Fibroblast of lung (primary cell): ENCODE measurements at regions not wholly inside any gene's neighbourhood (a gene's known extent, or its start where the extent isn't known, plus 50 kb on each side); places are given as distances from the start of the nearest gene placed in this dataset.
A peak's percentile ranks its signal among the peaks of the same experiment; 100 is the strongest.

Source experiments
- DNase-seq, 2 donors: peaks; one replicate each; pipeline versions ENCODE4 v3.0.0 to v3.0.0-alpha.2; 2010; ENCODE audit warnings: low read depth in 2 of 2
- H2AFZ ChIP-seq: 2 replicates; pipeline ENCODE4 v1.5.1; 2012; ENCODE audit warnings: low read length, control low read depth, inconsistent platforms
- H3K27ac ChIP-seq: 2 replicates; pipeline ENCODE4 v1.5.1; 2011; ENCODE audit warnings: low read length, control low read depth; ENCODE audit not compliant: insufficient read depth
- H3K27me3 ChIP-seq: 2 replicates; pipeline ENCODE4 v1.5.1; 2011; ENCODE audit warnings: mild to moderate bottlenecking, low read length; ENCODE audit not compliant: control insufficient read depth, insufficient read depth
- H3K36me3 ChIP-seq: 2 replicates; pipeline ENCODE4 v1.5.1; 2011; ENCODE audit warnings: low read length; ENCODE audit not compliant: control insufficient read depth, insufficient read depth
- H3K4me1 ChIP-seq: 2 replicates; pipeline ENCODE4 v1.5.1; 2011; ENCODE audit warnings: low read length; ENCODE audit not compliant: control insufficient read depth, insufficient read depth; ENCODE audit errors: extremely low read depth
- H3K4me2 ChIP-seq: 2 replicates; pipeline ENCODE4 v1.5.1; 2011; ENCODE audit warnings: low read length, control low read depth; ENCODE audit not compliant: insufficient read depth; ENCODE audit errors: extremely low read depth
- H3K4me3 ChIP-seq, 4 experiments: fragments of 200-600 bp in 1 of 4; sonication (generic) in 1 of 4; replicated peaks in 1 of 4; 2 replicates each; pipeline ENCODE4 v1.5.1; 2011 to 2016; ENCODE audit warnings: low read length in 4 of 4, low read depth in 3 of 4, mild to moderate bottlenecking in 3 of 4, control low read depth in 2 of 4, inconsistent platforms in 1 of 4, mixed read lengths in 1 of 4; ENCODE audit not compliant: insufficient read depth in 1 of 4; ENCODE audit errors: control extremely low read depth in 1 of 4
- H3K79me2 ChIP-seq: 2 replicates; pipeline ENCODE4 v1.5.1; 2012; ENCODE audit warnings: mild to moderate bottlenecking, low read length, inconsistent platforms; ENCODE audit not compliant: control insufficient read depth, insufficient read depth
- H3K9ac ChIP-seq: 2 replicates; pipeline ENCODE4 v1.5.1; 2011; ENCODE audit warnings: mild to moderate bottlenecking, low read length, control low read depth; ENCODE audit not compliant: insufficient read depth
- H3K9me3 ChIP-seq: 2 replicates; pipeline ENCODE4 v1.5.1; 2012; ENCODE audit warnings: low read depth, low read length; ENCODE audit not compliant: control insufficient read depth, insufficient read depth
- H4K20me1 ChIP-seq: 2 replicates; pipeline ENCODE4 v1.5.1; 2011; ENCODE audit warnings: low read length; ENCODE audit not compliant: control insufficient read depth, insufficient read depth; ENCODE audit errors: extremely low read depth
- CTCF ChIP-seq, 2 donors: IDR thresholded peaks in 1 of 2; conservative IDR thresholded peaks in 1 of 2; 1 replicate in 1 of 2; 2 replicates in 1 of 2; pipeline ENCODE4 v1.5.1; 2011 to 2012; ENCODE audit warnings: low read length in 2 of 2, control low read depth in 1 of 2, inconsistent platforms in 1 of 2, low read depth in 1 of 2, mild to moderate bottlenecking in 1 of 2
- EZH2 ChIP-seq: IDR thresholded peaks from 2 replicates; pipeline ENCODE4 v1.5.1; 2012; ENCODE audit warnings: low read length, control low read depth, mild to moderate bottlenecking; ENCODE audit errors: missing control alignments

- Histone ChIP-seq H3K4me2 (no peak overlapping the region), H4K20me1 (no peaks in the 10 kb centered on the region), H3K4me3 (no peak overlapping the region), H3K79me2 (no peaks in the 10 kb centered on the region), H3K36me3 (no peaks in the 10 kb centered on the region), H3K9ac (no peak overlapping the region), H3K27ac (no peak overlapping the region), H3K4me1 (no peaks in the 10 kb centered on the region), H3K9me3 (no peaks in the 10 kb centered on the region), H2AFZ (no peak overlapping the region), H3K27me3 (no peaks in the 10 kb centered on the region)
- DNase-seq = no peak
- no peak for TF ChIP-seq EZH2
- no peak for TF ChIP-seq CTCF (conservative IDR thresholded peaks at IDR 0.05 in 1 of 2, IDR thresholded peaks at IDR 0.05 in 1 of 2; ENCODE audit: low read depth in 1 of 2, low read length in 2 of 2)
Measured at GRCh38 chr4:12873351-12873750, 610.8 kb downstream of the RAB28 start.

GRCh38 chr4:12861422-12861821 lies 622.7 kb downstream of the RAB28 start:
- Histone ChIP-seq H2AFZ (no peak overlapping the region), H4K20me1 (no peaks in the 10 kb centered on the region), H3K36me3 (no peaks in the 10 kb centered on the region), H3K79me2 (no peaks in the 10 kb centered on the region), H3K9ac (no peak overlapping the region), H3K9me3 (no peaks in the 10 kb centered on the region), H3K4me1 (no peaks in the 10 kb centered on the region), H3K4me2 (no peak overlapping the region), H3K27me3 (no peaks in the 10 kb centered on the region), H3K27ac (no peak overlapping the region), H3K4me3 (no peak overlapping the region)
- no peak for TF ChIP-seq EZH2
- DNase-seq = no peak

- no peaks in the 10 kb centered on the region for H3K4me1 ChIP-seq
- H4K20me1 ChIP-seq = no peaks in the 10 kb centered on the region
- no peak overlapping the region for H3K27ac ChIP-seq
- no peaks in the 10 kb centered on the region for H3K36me3 ChIP-seq
- DNase-seq = peak; percentile 55 to 74
- H3K4me3 ChIP-seq = no peak overlapping the region
- no peaks in the 10 kb centered on the region for H3K27me3 ChIP-seq
- no peaks in the 10 kb centered on the region for H3K79me2 ChIP-seq
- H3K9me3 ChIP-seq = no peaks in the 10 kb centered on the region
- TF ChIP-seq EZH2 (no peak), CTCF (conservative IDR thresholded peaks at IDR 0.05 in 1 of 2, IDR thresholded peaks at IDR 0.05 in 1 of 2; ENCODE audit: low read depth in 1 of 2, low read length in 2 of 2) (peak; percentile 52 to 60)
- H3K4me2 ChIP-seq = no peak overlapping the region
- H3K9ac ChIP-seq = no peak overlapping the region
- no peak overlapping the region for H2AFZ ChIP-seq
Measured at GRCh38 chr4:12852338-12853307, 631.5 kb downstream of the RAB28 start.
